ENCODE measurements at regions not wholly inside any gene's neighbourhood (a gene's known extent, or its start where the extent isn't known, plus 50 kb on each side); places are given as distances from the start of the nearest gene placed in this dataset.

DNA sequence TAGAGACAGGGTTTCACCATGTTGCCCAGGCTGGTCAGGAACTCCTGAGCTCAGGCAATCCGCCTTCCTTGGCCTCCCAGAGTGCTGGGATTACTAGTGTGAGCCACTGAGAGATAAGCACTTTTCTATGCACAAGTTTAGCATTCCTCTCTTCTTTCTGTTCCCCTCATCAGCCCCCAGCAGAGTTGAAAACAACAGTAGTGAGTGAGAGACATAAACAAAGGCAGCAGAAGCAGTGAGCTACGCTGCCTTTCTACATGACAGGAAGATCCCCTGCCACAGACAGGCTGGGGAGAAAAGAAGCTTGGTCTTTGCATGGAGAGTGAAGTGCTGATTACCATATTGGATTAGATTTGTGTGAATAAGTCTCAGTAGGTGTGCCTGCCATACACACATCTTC, 392.0 kb upstream of the KIRREL3 start:
- TF ChIP-seq EZH2 (IDR thresholded peaks at IDR 0.05; ENCODE audit: borderline replicate concordance, insufficient read depth, low read length, poor library complexity, severe bottlenecking) (no peak), EP300 (conservative IDR thresholded peaks at IDR 0.05; ENCODE audit: poor library complexity, severe bottlenecking) (no peak), POLR2AphosphoS5 (IDR thresholded peaks at IDR 0.05) (no peak), RAD21 (conservative IDR thresholded peaks at IDR 0.05) (no peak), SMC3 (conservative IDR thresholded peaks at IDR 0.05; ENCODE audit: poor library complexity) (no peak), MXI1 (conservative IDR thresholded peaks at IDR 0.05; ENCODE audit: poor library complexity, severe bottlenecking) (no peak), TAF1 (IDR thresholded peaks at IDR 0.05; ENCODE audit: low read depth) (no peak)
- TF ChIP-seq, protein P1, sequence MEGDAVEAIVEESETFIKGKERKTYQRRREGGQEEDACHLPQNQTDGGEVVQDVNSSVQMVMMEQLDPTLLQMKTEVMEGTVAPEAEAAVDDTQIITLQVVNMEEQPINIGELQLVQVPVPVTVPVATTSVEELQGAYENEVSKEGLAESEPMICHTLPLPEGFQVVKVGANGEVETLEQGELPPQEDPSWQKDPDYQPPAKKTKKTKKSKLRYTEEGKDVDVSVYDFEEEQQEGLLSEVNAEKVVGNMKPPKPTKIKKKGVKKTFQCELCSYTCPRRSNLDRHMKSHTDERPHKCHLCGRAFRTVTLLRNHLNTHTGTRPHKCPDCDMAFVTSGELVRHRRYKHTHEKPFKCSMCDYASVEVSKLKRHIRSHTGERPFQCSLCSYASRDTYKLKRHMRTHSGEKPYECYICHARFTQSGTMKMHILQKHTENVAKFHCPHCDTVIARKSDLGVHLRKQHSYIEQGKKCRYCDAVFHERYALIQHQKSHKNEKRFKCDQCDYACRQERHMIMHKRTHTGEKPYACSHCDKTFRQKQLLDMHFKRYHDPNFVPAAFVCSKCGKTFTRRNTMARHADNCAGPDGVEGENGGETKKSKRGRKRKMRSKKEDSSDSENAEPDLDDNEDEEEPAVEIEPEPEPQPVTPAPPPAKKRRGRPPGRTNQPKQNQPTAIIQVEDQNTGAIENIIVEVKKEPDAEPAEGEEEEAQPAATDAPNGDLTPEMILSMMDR (IDR thresholded peaks at IDR 0.05; ENCODE audit: poor library complexity, severe bottlenecking) = no peak
- TF ChIP-seq, protein P2, sequence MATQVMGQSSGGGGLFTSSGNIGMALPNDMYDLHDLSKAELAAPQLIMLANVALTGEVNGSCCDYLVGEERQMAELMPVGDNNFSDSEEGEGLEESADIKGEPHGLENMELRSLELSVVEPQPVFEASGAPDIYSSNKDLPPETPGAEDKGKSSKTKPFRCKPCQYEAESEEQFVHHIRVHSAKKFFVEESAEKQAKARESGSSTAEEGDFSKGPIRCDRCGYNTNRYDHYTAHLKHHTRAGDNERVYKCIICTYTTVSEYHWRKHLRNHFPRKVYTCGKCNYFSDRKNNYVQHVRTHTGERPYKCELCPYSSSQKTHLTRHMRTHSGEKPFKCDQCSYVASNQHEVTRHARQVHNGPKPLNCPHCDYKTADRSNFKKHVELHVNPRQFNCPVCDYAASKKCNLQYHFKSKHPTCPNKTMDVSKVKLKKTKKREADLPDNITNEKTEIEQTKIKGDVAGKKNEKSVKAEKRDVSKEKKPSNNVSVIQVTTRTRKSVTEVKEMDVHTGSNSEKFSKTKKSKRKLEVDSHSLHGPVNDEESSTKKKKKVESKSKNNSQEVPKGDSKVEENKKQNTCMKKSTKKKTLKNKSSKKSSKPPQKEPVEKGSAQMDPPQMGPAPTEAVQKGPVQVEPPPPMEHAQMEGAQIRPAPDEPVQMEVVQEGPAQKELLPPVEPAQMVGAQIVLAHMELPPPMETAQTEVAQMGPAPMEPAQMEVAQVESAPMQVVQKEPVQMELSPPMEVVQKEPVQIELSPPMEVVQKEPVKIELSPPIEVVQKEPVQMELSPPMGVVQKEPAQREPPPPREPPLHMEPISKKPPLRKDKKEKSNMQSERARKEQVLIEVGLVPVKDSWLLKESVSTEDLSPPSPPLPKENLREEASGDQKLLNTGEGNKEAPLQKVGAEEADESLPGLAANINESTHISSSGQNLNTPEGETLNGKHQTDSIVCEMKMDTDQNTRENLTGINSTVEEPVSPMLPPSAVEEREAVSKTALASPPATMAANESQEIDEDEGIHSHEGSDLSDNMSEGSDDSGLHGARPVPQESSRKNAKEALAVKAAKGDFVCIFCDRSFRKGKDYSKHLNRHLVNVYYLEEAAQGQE (IDR thresholded peaks at IDR 0.05; ENCODE audit: borderline replicate concordance) = no peak
